Parathyroid adenoma (tissue), 2 donors: ENCODE measurements at regions not wholly inside any gene's neighbourhood (a gene's known extent, or its start where the extent isn't known, plus 50 kb on each side); places are given as distances from the start of the nearest gene placed in this dataset.

Experiments
- H2AFZ ChIP-seq: fragments of 300-600 bp; sonication (generic); one replicate; pipeline ENCODE4 v1.7.0; 2017; ENCODE audit warnings: antibody characterized with exemption, mild to moderate bottlenecking
- H3K27ac ChIP-seq: fragments of 300-600 bp; sonication (generic); one replicate; pipeline ENCODE4 v1.7.0; 2017
- H3K27me3 ChIP-seq: fragments of 300-600 bp; sonication (generic); one replicate; pipeline ENCODE4 v1.7.0; 2017; ENCODE audit warnings: low read length; ENCODE audit not compliant: control insufficient read depth, insufficient read depth
- H3K36me3 ChIP-seq: fragments of 300-600 bp; sonication (generic); one replicate; pipeline ENCODE4 v1.7.0; 2017; ENCODE audit warnings: low read length; ENCODE audit not compliant: control insufficient read depth, insufficient read depth
- H3K4me1 ChIP-seq: fragments of 300-600 bp; sonication (generic); one replicate; pipeline ENCODE4 v1.7.0; 2017; ENCODE audit warnings: control low read depth
- H3K4me2 ChIP-seq: fragments of 300-600 bp; sonication (generic); one replicate; pipeline ENCODE4 v1.7.0; 2017; ENCODE audit warnings: low read length
- H3K4me3 ChIP-seq: fragments of 300-600 bp; sonication (generic); one replicate; pipeline ENCODE4 v1.7.0; 2017; ENCODE audit warnings: low read depth, low read length
- H3K79me2 ChIP-seq: fragments of 300-600 bp; sonication (generic); one replicate; pipeline ENCODE4 v1.7.0; 2017; ENCODE audit warnings: control low read depth
- H3K9ac ChIP-seq: fragments of 300-600 bp; sonication (generic); one replicate; pipeline ENCODE4 v1.7.0; 2017; ENCODE audit warnings: mild to moderate bottlenecking
- H3K9me3 ChIP-seq: fragments of 300-600 bp; sonication (generic); one replicate; pipeline ENCODE4 v1.7.0; 2017; ENCODE audit warnings: low read length; ENCODE audit not compliant: control insufficient read depth
- CTCF ChIP-seq: fragments of 300-600 bp; sonication (generic); IDR thresholded peaks from one replicate; pipeline ENCODE4 v1.7.0; 2017; ENCODE audit warnings: antibody characterized with exemption, mild to moderate bottlenecking
- donor health status: primary hyperparathyroidism.

- H3K9ac ChIP-seq = no peak overlapping the region
- TF ChIP-seq CTCF = no peak
- H3K4me1 ChIP-seq = no peaks in the 10 kb centered on the region
- no peaks in the 10 kb centered on the region for H3K9me3 ChIP-seq
- H3K27ac ChIP-seq = no peak overlapping the region
- no peaks in the 10 kb centered on the region for H3K36me3 ChIP-seq
- H3K4me2 ChIP-seq = no peak overlapping the region
- no peak overlapping the region for H2AFZ ChIP-seq
- no peak overlapping the region for H3K4me3 ChIP-seq
- H3K27me3 ChIP-seq = no peaks in the 10 kb centered on the region
- no peaks in the 10 kb centered on the region for H3K79me2 ChIP-seq
Observed at GRCh38 chr5:36417668-36418067, 116.0 kb upstream of the RANBP3L start.

- H3K4me3 ChIP-seq = no peak overlapping the region
Observed at GRCh38 chr5:36418152-36418979, 116.7 kb upstream of the RANBP3L start.

GRCh38 chr5:36421256-36421655, 119.6 kb upstream of the RANBP3L start:
- Histone ChIP-seq H3K4me2 (no peak overlapping the region), H3K27ac (no peak overlapping the region), H3K9me3 (no peaks in the 10 kb centered on the region), H3K4me3 (no peak overlapping the region), H3K9ac (no peak overlapping the region), H2AFZ (no peak overlapping the region), H3K27me3 (no peaks in the 10 kb centered on the region), H3K79me2 (no peaks in the 10 kb centered on the region), H3K4me1 (no peaks in the 10 kb centered on the region), H3K36me3 (no peaks in the 10 kb centered on the region)
- TF ChIP-seq CTCF = no peak

More at GRCh38 chr5:36418152-36418979, 116.7 kb upstream of the RANBP3L start:
- Histone ChIP-seq H3K9ac (no peak overlapping the region), H3K79me2 (no peaks in the 10 kb centered on the region), H3K27ac (no peak overlapping the region), H3K4me1 (no peaks in the 10 kb centered on the region), H3K27me3 (no peaks in the 10 kb centered on the region), H2AFZ (no peak overlapping the region), H3K36me3 (no peaks in the 10 kb centered on the region), H3K9me3 (no peaks in the 10 kb centered on the region), H3K4me2 (no peak overlapping the region)
- TF ChIP-seq CTCF = no peak

GRCh38 chr5:36422952-36423351, 121.2 kb upstream of the RANBP3L start:
- Histone ChIP-seq H3K36me3 (no peaks in the 10 kb centered on the region), H3K27ac (no peak overlapping the region), H3K4me1 (no peaks in the 10 kb centered on the region), H3K79me2 (no peaks in the 10 kb centered on the region), H2AFZ (no peak overlapping the region), H3K4me3 (no peak overlapping the region), H3K27me3 (no peaks in the 10 kb centered on the region), H3K9me3 (no peaks in the 10 kb centered on the region), H3K4me2 (no peak overlapping the region), H3K9ac (no peak overlapping the region)
- TF ChIP-seq CTCF = no peak
